RWPE2 (cell line): ENCODE measurements at regions not wholly inside any gene's neighbourhood (a gene's known extent, or its start where the extent isn't known, plus 50 kb on each side); places are given as distances from the start of the nearest gene placed in this dataset.

Experiments
- ATAC-seq: fragments of 200-7000 bp; cut with Tn5 transposase; 3 replicates; pipeline ENCODE4 v1.9.1; 2021; ENCODE audit warnings: low read depth
- DNase-seq: peaks from one replicate; pipeline ENCODE4 v3.0.0-alpha.2; 2020; ENCODE audit warnings: low spot score
- H3K27ac ChIP-seq: fragments of 450-650 bp; 2 replicates; pipeline ENCODE4 v1.5.1; 2017; ENCODE audit warnings: mild to moderate bottlenecking; ENCODE audit not compliant: poor library complexity, severe bottlenecking
- H3K27me3 ChIP-seq: fragments of 250-450 bp; sonication (Bioruptor Pico); 2 replicates; pipeline ENCODE4 v1.5.1; 2021; ENCODE audit warnings: mild to moderate bottlenecking, moderate library complexity; ENCODE audit not compliant: insufficient read depth, poor library complexity, severe bottlenecking
- H3K36me3 ChIP-seq: fragments of 250-450 bp; sonication (Bioruptor Pico); 2 replicates; pipeline ENCODE4 v1.5.1; 2020; ENCODE audit warnings: low read depth, mild to moderate bottlenecking, moderate library complexity
- H3K4me1 ChIP-seq: fragments of 250-450 bp; sonication (Bioruptor Pico); 2 replicates; pipeline ENCODE4 v1.5.1; 2021; ENCODE audit warnings: mild to moderate bottlenecking, moderate library complexity; ENCODE audit not compliant: insufficient read depth, poor library complexity, severe bottlenecking
- H3K4me3 ChIP-seq: fragments of 250-450 bp; sonication (Bioruptor Pico); 2 replicates; pipeline ENCODE4 v1.5.1; 2021; ENCODE audit warnings: mild to moderate bottlenecking, moderate library complexity; ENCODE audit not compliant: severe bottlenecking
- H3K9me3 ChIP-seq: fragments of 250-450 bp; sonication (Bioruptor Pico); 2 replicates; pipeline ENCODE4 v1.5.1; 2021; ENCODE audit warnings: mild to moderate bottlenecking, moderate library complexity; ENCODE audit not compliant: severe bottlenecking
- TF ChIP-seq, protein P1 (sequence below): fragments of 450-650 bp; IDR thresholded peaks from one replicate; pipeline ENCODE4 v1.5.1; 2017; ENCODE audit warnings: mild to moderate bottlenecking, moderate library complexity; ENCODE audit not compliant: poor library complexity, severe bottlenecking

DNA sequence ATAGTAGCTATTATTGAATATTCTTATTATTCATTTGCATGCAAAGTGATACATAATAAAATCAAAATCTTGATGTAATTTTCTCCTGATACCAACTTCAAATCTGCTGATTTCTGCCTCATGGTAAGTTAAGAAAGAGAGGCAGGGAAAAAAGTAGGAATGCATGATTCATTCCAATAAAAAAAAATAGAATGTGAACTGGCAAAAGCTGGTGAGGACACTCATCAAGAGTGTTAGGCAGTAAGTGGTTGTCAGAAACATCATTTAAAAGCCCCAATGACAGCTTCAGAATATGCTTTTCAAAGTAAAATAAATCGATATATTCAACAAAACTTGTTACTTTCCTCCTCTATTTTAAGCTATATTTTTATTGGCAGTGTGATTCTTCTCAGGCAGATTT is 979.1 kb downstream of the TECRL start:
- Histone ChIP-seq H3K27me3 (no peaks in the 10 kb centered on the region), H3K9me3 (no peaks in the 10 kb centered on the region), H3K36me3 (no peaks in the 10 kb centered on the region), H3K4me1 (no peaks in the 10 kb centered on the region), H3K4me3 (no peak overlapping the region), H3K27ac (no peak overlapping the region)
- no peak for DNase-seq
- no peak for ATAC-seq
- TF ChIP-seq, protein P1, sequence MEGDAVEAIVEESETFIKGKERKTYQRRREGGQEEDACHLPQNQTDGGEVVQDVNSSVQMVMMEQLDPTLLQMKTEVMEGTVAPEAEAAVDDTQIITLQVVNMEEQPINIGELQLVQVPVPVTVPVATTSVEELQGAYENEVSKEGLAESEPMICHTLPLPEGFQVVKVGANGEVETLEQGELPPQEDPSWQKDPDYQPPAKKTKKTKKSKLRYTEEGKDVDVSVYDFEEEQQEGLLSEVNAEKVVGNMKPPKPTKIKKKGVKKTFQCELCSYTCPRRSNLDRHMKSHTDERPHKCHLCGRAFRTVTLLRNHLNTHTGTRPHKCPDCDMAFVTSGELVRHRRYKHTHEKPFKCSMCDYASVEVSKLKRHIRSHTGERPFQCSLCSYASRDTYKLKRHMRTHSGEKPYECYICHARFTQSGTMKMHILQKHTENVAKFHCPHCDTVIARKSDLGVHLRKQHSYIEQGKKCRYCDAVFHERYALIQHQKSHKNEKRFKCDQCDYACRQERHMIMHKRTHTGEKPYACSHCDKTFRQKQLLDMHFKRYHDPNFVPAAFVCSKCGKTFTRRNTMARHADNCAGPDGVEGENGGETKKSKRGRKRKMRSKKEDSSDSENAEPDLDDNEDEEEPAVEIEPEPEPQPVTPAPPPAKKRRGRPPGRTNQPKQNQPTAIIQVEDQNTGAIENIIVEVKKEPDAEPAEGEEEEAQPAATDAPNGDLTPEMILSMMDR = no peak

DNA sequence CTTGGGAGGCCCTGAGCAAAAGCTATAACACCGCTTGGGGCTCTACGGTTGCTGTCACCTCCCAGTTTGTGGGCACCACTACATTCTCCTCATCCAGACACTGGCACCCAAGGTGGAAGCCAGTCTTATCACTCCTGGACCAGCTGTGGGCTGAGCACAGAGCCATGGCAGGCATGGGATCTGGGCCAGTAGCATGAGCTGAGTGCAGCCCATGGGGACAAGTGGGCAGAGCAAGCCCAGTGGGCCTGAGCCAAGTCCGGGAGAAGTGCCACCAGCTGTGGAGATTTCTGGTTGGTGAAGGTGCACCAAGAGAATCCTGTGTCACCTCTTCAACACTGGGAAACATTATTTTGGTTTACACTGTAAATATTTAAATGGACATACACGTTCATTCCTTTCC is 1013.0 kb downstream of the TECRL start:
- no peak for ATAC-seq

DNA sequence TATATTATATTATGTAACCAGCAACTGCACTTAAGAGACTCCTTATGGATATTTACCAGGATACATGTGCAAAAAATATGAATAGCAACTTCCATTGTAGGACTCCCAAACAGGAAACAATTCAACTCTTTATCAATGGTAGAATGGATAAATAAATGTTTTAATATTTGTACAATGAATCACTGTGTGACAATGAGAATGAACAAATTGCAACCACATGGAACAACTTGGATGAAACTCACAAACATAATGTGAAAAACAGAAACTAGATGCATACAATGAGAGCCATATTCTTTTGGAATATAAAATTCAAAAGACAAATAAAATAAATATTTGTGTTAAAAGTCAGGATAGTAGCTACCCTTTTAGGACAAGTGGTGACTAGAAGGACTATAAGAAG is 1015.7 kb downstream of the TECRL start:
- no peak for DNase-seq
- TF ChIP-seq, protein P1 = no peak
- Histone ChIP-seq H3K27me3 (no peaks in the 10 kb centered on the region), H3K4me1 (no peaks in the 10 kb centered on the region), H3K9me3 (no peaks in the 10 kb centered on the region), H3K36me3 (no peaks in the 10 kb centered on the region), H3K27ac (no peak overlapping the region), H3K4me3 (no peak overlapping the region)
- no peak for ATAC-seq

More for the DNA sequence above, 1013.0 kb downstream of the TECRL start:
- no peak overlapping the region for H3K4me3 ChIP-seq
- H3K36me3 ChIP-seq = no peaks in the 10 kb centered on the region
- H3K9me3 ChIP-seq = no peaks in the 10 kb centered on the region
- no peaks in the 10 kb centered on the region for H3K27me3 ChIP-seq
- H3K27ac ChIP-seq = no peak overlapping the region
- H3K4me1 ChIP-seq = no peaks in the 10 kb centered on the region
- no peak for DNase-seq
- TF ChIP-seq, protein P1 = no peak

DNA sequence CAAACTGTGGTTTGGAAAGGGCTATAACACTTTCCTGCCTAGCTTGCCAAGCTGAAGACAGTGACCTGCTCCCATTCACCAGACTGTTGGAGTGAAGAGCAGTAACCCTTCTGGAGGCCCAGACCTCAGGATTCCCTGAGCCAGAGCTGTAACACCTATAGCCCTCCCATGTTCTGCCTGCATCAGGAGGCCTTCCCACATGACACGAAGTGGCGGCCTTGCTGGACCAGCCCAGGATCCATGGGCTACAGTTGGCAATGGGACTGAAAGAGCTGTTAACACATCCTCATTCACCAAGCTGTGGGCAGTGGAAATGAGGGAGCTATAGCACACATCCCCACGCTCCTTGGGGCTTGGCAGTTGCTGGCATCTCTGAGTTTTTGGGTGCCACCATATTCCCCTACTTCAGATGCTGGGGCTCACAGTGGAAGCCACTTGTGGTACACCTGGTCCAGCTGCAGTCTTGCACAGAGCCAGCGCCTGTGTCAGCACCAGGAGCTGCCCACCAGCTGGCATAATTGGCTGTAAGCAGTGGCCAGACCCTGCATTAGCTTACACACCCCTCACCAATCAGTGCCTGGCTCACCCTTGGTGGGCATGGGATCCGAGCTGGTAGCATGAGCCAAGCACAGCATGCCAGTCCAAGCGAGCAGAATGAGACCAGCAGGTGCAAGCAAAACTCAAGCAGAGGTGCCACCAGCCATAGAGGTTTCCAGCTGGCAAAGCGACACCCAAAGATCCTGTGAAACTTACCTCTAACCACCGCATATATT is 1029.3 kb downstream of the TECRL start:
- H3K9me3 ChIP-seq = no peaks in the 10 kb centered on the region
- no peaks in the 10 kb centered on the region for H3K36me3 ChIP-seq
- no peak for DNase-seq
- no peak overlapping the region for H3K4me3 ChIP-seq
- H3K27me3 ChIP-seq = no peaks in the 10 kb centered on the region
- TF ChIP-seq, protein P1 = no peak
- H3K27ac ChIP-seq = no peak overlapping the region
- no peak for ATAC-seq
- no peaks in the 10 kb centered on the region for H3K4me1 ChIP-seq

DNA sequence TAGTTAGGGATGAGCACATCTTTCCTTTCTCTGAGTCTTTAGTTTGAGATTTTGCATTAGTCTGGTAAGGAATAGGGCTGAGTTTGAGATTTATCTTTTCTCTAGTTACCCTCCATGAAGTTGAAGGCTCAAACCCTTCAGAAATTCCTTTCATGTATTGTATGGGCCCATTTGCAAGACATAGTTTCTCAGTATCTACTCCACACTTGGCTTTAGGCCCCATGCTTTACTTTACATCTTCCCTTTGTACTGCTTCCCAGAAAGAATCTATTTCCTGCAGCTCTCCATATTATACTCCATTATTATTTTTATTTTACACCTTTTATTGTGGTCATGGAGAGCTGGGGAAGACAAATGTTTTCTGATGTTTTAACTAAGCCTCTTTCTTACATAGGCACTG is 1038.2 kb downstream of the TECRL start:
- ATAC-seq (no peak), DNase-seq (no peak)
- Histone ChIP-seq H3K4me3 (no peak overlapping the region), H3K36me3 (no peaks in the 10 kb centered on the region), H3K27me3 (no peaks in the 10 kb centered on the region), H3K27ac (no peak overlapping the region), H3K4me1 (no peaks in the 10 kb centered on the region), H3K9me3 (no peaks in the 10 kb centered on the region)
- TF ChIP-seq, protein P1 = no peak
